Stimulated activated naive CD4-positive, alpha-beta T cell treated with Interleukin-2 at 50 U/mL for 16 hours (primary cell): ENCODE measurements at regions not wholly inside any gene's neighbourhood (a gene's known extent, or its start where the extent isn't known, plus 50 kb on each side); places are given as distances from the start of the nearest gene placed in this dataset.
"Not testable (repeated sequence)": the region's sequence is repeated elsewhere in the genome, so short reads cannot be mapped to it uniquely, and the experiment has no call there.

Source experiments
- DNase-seq: peaks from one replicate; lab custom pipeline; 2025; lab: John Stamatoyannopoulos, UW

DNA sequence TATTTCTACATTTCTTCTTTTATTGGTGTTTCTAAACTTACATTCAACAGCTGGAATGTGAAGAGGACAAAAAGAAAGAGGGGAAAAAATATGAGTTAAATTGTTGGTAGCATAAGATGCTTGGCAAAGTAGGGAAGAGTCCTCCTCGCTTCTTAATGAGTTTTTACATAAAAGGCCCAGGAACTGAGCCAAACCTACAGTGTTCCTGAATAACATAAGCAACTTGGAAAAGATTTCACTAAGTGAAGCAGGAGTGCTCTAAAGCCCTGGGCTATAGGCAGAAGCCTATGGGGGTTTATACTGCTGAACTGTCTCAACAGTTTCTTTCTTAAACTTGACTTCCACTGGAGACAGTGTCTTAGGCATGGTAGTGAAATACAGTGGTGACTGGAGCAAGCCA, 115.0 kb upstream of the USP25 start:
- DNase-seq, result no peak

DNA sequence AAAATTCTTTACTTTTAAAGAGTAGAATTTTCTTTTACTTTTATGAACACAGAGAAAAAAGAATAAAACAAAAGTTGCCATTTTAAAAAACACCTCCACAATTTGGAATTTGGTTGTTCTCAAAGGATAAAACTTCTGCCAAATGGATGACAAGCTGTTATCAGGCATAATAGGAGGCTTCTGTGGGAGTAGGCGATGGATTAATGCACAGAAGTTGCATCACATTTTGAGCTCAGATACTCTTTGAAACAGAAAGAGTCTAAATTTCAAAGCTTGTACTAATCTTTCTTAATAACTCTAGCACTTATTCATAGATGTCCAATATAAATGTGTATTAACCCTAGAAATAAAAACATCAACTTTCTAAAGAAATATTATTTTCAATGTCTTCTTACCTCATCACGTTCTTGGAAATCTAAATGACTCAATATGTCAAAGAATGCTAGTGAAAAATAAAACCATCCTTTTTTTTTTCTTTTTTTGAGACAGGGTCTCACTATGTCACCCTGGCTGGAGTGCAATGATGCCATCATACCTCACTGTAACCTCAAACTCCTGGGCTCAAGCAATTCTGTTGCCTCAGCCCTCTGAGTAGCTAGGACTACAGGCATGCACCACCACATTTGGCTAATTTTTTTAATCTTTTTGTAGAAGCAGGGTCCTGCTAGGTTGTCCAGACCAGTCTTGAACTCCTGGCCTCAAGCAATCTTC, 112.8 kb upstream of the USP25 start:
- no peak for DNase-seq

DNA sequence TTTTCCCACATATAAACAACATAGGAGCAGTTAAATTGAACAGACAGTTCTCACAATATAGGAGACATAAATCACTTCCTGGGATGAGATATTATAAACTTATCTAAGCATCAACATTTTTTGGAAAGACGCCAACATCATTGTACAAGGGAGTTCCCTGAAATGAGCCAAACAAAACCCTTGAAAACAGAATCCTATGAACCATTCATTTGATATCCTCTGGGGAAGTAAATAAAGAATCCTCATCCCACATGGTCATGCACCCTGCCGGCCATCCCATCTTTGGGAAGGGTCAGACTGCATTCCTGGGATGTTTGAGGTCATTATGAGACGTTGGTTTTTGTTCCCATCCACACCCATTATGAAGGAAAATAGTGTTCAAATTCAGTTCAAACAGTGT, 111.8 kb upstream of the USP25 start:
- DNase-seq, result no peak

DNA sequence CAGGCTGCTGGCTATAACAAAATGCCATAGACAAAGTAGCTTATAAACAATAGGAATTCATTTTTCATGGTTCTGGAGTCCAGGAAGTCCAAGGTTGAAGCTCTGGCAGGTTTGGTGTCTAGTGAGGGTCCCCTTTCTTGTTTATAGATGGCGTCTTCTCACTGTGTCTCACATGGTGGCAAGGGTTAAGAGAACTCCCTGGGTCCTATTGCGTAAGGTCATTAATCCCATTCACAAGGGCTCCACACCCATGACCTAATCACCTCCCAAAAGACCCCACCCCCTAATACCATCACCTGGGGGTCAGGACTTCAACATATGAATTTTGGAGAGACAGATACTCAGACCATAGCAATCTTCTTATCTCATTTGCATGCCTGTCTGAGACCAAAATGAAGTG, 108.9 kb upstream of the USP25 start:
- DNase-seq, result no peak

DNA sequence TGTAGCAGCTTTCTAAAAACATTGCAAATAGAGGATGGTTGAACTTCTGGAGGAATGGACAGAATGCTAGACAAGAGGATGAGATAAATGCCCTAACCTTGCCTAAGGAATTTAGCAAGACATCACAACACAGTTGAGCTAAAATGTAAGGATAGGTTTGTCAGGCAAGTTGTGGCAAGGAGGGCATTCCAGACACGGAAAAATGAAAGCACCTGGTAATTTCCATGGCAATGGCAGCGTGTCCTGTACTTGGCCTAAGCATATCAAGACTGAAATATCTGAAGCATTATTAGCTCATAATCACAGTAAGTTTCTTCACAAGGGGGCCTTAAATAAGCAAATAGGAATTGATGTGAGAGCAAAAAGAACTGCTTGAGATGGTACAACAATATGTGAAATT, 105.1 kb upstream of the USP25 start:
- no peak for DNase-seq

DNA sequence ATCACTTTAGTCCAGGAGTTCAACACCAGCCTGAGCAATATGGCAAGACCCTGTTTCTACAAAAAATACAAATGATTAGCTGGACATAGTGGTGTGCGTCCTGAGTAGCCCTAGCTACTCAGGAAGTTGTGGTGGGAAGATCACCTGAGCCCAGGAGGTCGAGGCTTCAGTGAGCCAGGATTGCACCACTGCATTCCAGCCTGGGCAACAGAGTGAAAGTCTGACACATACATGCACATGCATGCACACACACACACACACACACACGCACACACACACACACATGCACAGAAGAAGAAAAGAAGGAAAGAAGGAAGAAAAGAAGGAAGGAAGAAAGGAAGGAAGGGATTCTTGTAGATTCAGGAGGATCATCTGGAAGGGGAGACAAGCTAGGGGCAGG, 104.4 kb upstream of the USP25 start:
- no peak for DNase-seq

DNA sequence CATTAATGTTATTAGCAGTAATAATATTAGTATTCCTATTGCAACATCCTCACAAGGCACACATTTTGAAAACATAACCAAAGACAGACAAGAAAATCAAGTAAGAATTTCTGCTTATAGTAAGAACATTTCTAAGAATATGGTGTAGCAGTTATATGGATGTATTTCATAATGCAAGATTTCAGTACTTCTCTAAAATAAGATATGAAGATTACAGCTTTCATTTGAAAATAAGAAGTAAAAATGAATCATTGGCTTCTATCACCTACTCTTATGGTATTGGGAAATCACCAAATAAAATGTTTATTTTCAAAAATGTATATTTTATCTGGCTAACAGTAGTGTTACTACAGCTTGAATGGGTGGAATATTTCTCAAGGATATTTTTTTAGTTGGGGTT, 103.8 kb upstream of the USP25 start:
- DNase-seq, result no peak

DNA sequence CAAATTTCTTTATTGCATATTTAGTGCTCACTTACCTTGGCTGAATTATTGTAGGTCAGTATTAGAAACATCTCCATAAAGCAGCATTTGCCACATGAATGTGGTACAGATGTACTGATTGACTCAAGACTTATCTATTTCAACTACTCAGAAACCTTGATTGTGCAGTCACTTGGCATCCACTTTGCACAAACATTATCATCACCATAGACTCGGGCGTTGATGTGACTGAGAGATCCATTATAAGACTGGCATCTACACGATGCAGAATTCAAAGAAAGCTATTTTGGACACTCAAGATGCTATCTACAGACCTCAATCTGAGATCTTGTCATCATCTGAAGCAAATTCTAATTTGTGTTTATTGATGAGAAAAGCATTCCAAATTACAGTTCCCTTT, 102.8 kb upstream of the USP25 start:
- no peak for DNase-seq

DNA sequence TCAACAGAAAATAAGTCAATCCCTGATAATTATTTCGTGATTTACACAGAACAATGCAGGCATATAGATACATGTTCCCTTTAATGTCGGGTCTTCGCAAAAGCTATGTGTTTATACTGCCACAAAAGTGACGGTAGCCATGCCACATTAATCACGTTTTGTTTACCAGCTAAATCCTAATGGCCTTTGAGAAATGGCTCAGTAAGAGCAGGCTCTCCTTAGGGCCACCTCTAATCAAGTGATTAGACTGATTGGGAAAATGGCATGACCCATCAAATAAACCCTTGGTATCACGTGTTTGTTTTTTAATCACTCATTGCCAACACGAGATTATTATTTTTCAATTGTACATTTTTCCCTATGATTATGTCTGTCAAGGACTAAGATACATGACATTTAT, 102.0 kb upstream of the USP25 start:
- no peak for DNase-seq

DNA sequence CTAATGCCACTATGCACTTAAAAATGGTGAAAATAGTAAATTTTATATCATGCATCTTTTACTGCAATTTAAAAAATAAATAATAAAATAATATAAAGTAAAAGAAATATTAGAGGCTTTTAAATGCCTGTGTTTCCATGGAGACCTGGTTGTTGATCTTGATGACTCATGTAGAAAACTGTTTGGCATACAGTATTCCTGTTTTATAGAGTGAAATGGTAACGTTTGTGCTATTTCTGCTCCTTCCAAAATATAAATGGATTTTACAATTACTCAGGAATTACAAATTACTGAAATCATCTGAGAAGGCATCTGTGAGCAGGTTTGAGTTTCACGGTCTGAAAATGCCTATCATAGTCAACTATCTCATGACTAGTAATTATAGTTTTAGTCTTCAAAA, 98.4 kb upstream of the USP25 start:
- DNase-seq, result no peak

DNA sequence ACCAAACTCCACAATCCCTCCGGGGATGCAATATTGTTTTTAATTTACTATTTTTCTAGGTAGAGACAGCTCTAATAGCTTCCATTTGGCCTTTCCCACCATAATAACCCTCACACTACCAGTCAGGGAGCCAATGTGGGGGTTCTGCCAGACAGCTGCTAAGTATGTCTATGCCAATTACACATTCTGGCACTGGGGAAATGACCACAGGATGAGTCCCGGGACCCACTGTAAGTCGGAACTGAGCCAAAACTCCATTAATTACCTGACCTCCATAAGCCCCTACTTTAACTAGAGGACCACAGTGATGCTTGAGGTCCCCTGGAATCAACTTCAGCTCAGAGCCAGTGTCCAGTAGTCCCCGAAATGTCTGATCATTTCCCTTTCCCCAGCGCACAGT, 95.2 kb upstream of the USP25 start:
- DNase-seq, result not testable (repeated sequence)

DNA sequence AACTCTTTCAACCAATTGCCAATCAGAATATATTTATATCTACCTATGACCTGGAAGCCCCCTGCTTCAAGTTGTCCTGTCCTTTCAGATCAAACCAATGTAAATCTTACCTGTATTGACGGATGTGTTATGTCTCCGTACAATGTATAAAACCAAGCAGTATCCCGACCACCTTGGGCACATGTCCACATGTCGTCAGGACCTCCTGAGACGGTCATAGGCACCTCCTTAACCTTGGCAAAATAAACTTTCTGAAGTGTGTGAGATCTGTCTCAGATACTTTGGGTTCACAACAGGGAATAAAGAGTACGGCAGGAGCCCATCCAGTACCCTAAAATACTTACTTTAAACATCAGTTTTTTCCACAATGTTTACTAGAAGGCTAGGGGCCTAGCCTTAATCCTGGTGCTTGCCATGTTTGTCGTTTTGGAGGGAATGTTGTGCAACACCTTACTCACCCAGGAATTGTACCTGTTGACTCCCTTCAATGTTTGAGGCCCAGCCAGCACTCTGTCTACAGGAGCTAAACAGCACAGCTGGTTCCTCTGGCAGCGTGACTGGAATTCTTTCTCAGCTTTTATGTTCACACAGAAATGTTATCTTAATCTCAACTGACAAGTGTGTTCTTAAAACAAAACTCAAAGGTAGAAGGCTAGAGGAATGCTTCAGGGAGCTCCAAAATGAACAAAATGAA, 90.8 kb upstream of the USP25 start:
- DNase-seq, result no peak

DNA sequence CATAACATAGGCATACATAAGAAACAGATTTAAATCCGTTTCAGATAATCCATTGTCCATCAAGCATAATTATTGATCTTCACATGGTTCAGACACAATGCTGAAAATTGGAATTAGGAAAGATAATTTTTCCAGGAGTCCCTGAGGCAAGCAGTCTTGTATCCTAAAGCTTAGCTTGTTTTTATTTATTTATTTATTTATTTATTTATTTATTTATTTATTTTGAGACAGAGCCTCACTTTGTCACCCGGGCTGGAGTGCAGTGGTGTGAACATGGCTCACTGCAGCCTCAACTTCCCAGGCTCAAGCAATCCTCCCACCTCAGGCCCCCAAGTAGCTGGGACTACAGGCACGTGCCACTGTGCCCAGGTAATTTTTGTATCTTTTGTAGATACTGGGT, 89.7 kb upstream of the USP25 start:
- DNase-seq, result not testable (repeated sequence)

DNA sequence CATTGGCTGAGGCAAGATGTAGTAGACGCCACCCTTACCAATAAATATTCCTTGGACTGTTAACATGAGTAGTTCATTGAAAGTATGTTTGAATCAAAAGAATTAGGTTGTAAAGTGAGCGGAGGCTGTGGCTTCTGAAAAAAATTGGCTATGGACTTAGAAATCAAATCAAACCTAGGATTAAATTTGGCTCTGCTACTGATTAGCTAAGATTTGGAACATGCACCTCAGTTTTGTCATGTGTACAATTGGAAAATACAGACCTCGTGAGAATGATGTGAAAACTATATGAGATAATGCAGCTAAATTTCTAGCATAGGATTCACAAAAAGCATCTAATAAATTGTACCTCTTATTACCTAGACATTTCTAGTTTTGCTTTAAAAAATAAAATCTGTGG, 85.3 kb upstream of the USP25 start:
- DNase-seq, result no peak

DNA sequence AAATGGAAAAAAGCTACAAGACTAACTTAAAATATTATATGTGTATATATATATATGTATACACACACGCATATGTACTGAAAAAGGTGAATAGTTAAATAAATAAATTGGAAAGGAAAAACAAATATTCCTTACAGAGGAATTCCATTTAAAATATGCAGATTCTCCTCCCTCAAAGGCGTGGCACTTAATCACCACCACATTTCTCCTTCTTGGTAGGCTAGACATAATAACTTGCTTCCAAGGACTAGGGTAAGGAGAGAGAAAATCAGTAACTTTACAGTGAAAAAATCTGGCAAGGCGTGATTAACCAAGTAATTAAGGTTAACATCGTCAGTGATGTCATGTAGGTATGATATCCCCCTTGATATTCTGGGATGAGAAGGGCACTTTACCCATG, 84.0 kb upstream of the USP25 start:
- no peak for DNase-seq

DNA sequence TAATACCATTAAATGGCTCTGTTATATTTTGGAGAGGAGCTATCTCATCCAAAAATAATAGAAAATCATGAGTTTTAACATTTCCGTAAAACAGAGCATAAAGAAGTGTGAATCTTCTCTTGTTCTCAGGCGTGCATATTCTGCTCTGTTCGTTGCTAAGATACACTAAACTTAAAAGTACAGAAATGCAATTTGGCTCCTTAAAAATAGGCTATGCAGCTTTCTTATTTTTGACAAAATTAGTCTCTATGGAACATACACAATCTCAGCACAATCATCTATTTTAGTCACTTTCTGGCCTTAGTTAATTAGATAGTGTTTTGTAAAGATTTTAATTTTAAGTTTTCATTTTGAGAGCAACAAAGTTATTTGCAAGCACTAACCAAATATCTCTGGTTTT, 79.0 kb upstream of the USP25 start:
- DNase-seq, result no peak

DNA sequence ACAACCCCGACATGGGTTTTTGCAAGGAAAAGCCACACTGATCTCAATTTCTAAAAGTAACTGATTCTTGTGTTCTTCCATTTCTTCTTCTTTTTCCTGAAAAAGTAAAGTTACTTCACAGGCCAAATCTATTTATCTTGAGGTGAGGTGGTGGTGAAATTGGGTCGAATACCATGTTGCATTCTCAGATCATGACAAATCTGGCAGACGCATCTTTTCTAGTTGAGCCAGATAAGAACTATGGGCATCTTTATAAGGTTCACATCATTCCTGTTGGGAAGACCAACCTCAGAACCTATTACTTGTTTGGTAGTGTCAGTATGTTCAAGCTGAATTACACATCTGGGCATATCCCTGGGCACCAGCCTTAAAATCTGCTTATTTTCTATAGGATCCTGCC, 78.6 kb upstream of the USP25 start:
- no peak for DNase-seq

DNA sequence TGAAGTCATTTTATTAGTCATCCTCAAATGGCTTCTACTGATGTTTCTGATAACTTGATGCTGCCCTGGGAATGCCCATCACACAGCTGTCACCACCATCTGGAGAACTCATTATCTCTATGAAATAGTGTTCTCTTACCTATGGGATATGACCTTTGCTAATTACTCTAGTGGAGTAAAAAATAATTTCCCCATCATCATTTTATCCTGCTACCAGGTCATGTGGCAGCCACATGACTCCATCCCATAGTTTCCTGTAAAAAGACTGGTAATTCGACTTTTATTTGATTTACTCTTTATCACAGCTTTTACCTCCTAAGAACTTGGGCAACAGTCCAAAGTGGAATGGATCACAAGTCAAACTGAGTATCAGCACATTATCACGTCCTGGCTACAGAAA, 76.1 kb upstream of the USP25 start:
- no peak for DNase-seq

DNA sequence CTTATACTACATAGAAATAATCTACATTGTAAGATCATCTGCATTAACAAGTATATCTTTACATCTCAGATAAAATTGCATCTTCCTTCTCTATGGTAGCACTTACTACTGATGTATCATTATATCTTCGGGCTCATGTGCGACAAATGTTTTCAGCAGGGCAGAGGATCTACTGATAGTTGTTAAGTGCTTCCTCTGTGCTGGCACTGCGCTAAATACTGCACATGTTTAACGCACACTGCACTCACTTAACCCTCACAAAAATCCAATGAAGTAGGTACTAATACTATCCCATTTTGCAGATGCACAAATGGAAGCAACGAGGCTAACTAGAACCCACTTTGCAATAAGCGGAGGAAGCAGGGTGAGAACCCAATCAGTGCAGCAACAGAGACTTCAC, 75.6 kb upstream of the USP25 start:
- DNase-seq, result no peak

DNA sequence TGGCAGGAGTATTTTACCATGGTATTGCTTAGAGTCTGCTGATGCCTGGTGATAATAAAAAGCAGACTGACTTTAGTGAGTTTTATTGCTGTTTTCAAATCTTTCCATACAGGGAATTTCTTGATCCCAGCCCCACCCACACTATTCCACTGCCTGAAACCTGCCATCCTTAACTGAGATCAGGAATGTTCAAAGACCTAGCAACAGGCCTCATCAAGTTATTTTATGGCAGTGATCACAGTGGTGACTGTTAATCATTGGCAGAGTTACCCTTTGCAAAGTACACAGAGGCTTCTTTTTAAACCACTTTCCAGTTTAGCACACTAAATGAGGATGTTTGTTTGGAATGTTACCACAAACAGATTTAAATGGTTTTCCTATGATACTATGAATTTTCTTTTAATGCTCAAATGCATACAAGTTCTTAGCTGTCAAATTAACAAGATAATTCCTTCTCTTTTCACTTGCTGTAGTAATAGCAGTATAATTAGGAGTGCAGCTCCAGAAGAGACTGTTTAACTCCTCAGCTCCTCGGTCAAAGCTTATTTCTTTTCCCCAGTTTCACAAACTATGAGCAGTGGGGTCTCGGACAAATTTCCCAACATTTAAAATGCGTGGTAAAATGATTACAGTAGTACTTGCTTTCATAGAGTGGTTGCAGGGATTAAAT, 69.9 kb upstream of the USP25 start:
- no peak for DNase-seq

DNA sequence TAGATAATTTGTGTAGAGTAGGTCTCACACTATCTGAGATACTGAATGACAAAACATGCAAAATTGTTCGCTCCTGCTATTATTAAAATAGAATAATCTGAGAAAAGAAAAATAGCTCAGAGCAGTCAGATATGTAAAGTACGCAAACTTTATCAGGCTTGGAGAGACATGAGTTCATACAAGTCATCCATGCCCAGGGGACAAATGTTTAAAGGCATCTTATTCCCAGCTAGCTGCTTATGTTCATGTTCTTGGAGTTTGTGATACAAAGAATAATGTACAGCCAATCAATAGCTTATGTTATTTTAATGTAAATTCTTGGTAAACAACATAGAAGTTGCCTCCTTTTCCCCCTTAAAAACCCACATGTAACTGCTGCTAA, 69.4 kb upstream of the USP25 start:
- no peak for DNase-seq

DNA sequence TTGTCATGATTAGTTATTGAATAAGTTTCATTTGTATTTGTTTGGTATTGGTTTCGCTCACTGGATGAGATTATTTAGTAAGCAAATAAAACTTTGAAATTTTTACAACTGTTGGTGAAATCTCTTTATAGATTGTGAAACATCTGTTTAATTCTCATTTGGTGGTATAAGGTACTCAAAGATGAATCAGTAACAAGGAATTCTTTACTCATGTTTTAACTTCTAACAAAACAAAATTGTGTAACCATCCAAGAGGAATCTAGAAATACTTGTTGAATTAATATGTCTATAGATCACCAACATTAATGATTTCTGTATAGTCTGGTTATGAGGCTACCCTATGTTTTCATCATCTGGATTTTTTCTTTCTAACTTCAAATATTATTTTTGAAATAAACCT, 62.8 kb upstream of the USP25 start:
- DNase-seq, result no peak

DNA sequence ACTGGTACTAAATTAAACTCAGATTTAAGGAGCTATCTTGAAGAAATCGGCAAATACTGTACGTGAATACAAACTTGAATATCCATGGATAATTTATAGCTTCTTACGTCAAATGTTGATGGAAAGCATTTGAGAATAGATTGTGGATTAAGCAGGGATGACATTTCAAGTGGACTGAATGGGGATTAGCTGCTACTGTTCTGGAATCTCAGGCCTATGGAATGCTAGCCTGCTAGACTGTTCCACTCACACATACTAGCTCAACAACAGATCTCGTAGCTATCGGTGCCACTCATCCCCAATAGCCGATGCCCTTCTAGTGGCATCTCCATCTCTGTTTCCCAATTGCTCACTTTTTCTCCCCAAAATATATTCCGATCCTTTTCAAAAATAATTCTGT, 62.0 kb upstream of the USP25 start:
- no peak for DNase-seq

DNA sequence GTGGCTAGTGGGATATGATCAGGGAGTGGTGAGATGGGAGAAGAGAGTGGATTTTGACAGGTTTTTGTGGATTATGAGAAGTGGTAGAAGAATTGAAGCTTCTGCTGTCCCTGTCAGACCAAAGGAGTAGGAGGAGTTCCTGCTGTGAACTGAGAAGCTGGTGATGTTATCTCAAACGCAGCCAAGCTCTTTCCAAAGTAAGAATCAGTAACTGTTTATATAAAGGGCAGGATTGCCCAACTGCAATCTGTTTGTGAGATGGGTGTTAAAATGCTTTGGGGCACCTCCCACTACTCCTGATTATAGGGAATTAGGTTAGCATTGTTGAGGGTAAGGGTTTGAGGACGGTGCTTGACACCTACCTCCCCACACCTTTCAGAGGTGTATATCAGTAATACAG, 60.5 kb upstream of the USP25 start:
- no peak for DNase-seq
